Kidney (tissue), 13 donors: ENCODE measurements at regions not wholly inside any gene's neighbourhood (a gene's known extent, or its start where the extent isn't known, plus 50 kb on each side); places are given as distances from the start of the nearest gene placed in this dataset.

ENCODE experiments used
- DNase-seq, 5 donors: peaks; one replicate each; pipeline ENCODE4 v3.0.0-alpha.2; 2013 to 2020
- FAIRE-seq: peaks from 2 replicates; lab custom pipeline; 2012; peaks lifted over from hg19 to GRCh38; lab: Jason Lieb, UNC
- H3K27ac ChIP-seq, 2 donors: one replicate each; pipeline ENCODE4 v1.7.0; 2013; ENCODE audit warnings: low read depth in 2 of 2, low read length in 2 of 2, inconsistent platforms in 1 of 2
- H3K27me3 ChIP-seq: one replicate; pipeline ENCODE4 v1.7.1; 2013; ENCODE audit warnings: low read length, inconsistent platforms; ENCODE audit not compliant: control insufficient read depth, insufficient read depth
- H3K36me3 ChIP-seq, 3 donors: one replicate each; pipeline versions ENCODE4 v1.7.0 to v1.7.1; 2013; ENCODE audit warnings: low read length in 3 of 3, control low read depth in 1 of 3, inconsistent platforms in 1 of 3; ENCODE audit not compliant: insufficient read depth in 3 of 3, control insufficient read depth in 2 of 3
- H3K4me1 ChIP-seq, 3 donors: one replicate each; pipeline versions ENCODE4 v1.7.0 to v1.7.1; 2013; ENCODE audit warnings: low read length in 3 of 3, inconsistent platforms in 1 of 3, low read depth in 1 of 3; ENCODE audit not compliant: control insufficient read depth in 2 of 3, insufficient read depth in 2 of 3
- H3K4me3 ChIP-seq, 3 donors: one replicate each; pipeline versions ENCODE4 v1.7.0 to v1.8.1; 2013; ENCODE audit warnings: low read length in 3 of 3, control low read depth in 1 of 3, inconsistent platforms in 1 of 3
- H3K9ac ChIP-seq, 3 donors: one replicate each; pipeline versions ENCODE4 v1.7.0 to v1.7.1; 2013; ENCODE audit warnings: low read length in 3 of 3, control low read depth in 1 of 3, inconsistent platforms in 1 of 3
- H3K9me3 ChIP-seq, 3 donors: one replicate each; pipeline versions ENCODE4 v1.7.0 to v1.7.1; 2013; ENCODE audit warnings: low read length in 3 of 3, control low read depth in 1 of 3, inconsistent platforms in 1 of 3; ENCODE audit not compliant: control insufficient read depth in 2 of 3, insufficient read depth in 1 of 3
- intact Hi-C: fragments of 100-400 bp; cut with DNase I; formaldehyde crosslinking; loops from one replicate; pipeline ENCODE4 v1.11.1; 2022
- TF ChIP-seq, protein P1 (sequence below): IDR thresholded peaks from 3 replicates; pipeline ENCODE4 v1.5.1; 2012; ENCODE audit warnings: mild to moderate bottlenecking, moderate library complexity, borderline replicate concordance; ENCODE audit not compliant: insufficient read depth; ENCODE audit errors: extremely low read depth
- donor health status: control.
- donor health status: control.
- donor health status: control.
- donor health status: control.
- donor health status: control.
- donor health status: DM: yes; HTN: yes; CAD: no.
- donor health status: Normal renal cell carcinoma (clear cell type).

DNA sequence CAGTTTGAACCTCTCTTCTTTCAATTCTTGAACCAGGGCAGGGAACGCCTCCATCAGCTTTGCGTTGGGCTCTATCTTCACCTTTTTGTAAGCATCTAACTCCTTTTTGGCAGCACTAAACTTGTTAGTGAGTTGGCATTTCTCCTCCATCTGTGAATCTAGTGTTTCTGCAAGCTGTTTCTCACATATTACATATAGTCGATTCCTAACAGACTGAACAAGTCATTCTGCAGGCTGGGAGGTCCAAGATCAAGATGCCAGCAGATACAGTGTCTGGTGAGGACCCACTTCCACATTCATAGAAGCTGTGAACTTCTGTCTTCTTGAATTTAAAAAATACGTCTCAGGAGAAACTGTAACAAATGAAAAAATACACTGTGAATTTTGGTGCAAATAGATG, 539.7 kb downstream of the ANKRD7 start:
- Histone ChIP-seq H3K9me3 (no peaks in the 10 kb centered on the region), H3K9ac (no peak overlapping the region), H3K4me3 (no peak overlapping the region), H3K4me1 (no peaks in the 10 kb centered on the region), H3K36me3 (no peaks in the 10 kb centered on the region), H3K27me3 (no peaks in the 10 kb centered on the region), H3K27ac (no peak overlapping the region)
- intact Hi-C loops: no loop called here
- TF ChIP-seq, protein P1, sequence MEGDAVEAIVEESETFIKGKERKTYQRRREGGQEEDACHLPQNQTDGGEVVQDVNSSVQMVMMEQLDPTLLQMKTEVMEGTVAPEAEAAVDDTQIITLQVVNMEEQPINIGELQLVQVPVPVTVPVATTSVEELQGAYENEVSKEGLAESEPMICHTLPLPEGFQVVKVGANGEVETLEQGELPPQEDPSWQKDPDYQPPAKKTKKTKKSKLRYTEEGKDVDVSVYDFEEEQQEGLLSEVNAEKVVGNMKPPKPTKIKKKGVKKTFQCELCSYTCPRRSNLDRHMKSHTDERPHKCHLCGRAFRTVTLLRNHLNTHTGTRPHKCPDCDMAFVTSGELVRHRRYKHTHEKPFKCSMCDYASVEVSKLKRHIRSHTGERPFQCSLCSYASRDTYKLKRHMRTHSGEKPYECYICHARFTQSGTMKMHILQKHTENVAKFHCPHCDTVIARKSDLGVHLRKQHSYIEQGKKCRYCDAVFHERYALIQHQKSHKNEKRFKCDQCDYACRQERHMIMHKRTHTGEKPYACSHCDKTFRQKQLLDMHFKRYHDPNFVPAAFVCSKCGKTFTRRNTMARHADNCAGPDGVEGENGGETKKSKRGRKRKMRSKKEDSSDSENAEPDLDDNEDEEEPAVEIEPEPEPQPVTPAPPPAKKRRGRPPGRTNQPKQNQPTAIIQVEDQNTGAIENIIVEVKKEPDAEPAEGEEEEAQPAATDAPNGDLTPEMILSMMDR: no peak
- no peak for DNase-seq
- no peak for FAIRE-seq

DNA sequence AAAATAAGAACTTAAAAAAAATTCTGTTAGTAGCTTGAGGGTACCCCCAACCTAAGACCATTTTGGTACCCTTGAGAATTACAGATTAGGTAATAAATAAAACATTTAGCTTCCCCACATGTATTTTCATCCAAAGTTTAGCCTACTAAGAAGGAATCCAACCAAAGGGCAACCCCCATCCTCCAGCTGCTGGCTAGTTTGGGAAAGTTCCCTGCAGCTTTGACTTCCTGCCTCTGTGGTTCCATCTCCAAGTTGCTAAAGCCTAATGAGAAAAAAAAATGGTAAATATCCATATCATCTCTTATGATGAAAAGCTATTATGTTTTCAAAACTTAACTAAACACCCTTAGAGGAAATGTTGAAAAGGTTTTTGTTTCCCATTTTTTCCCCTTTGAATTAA, 547.2 kb downstream of the ANKRD7 start:
- no peaks in the 10 kb centered on the region for H3K9me3 ChIP-seq
- TF ChIP-seq, protein P1: no peak
- H3K4me1 ChIP-seq: no peaks in the 10 kb centered on the region
- H3K27me3 ChIP-seq: no peaks in the 10 kb centered on the region
- FAIRE-seq (no peak), DNase-seq (no peak)
- H3K36me3 ChIP-seq: no peaks in the 10 kb centered on the region
- no peak overlapping the region for H3K27ac ChIP-seq
- H3K4me3 ChIP-seq: no peak overlapping the region
- no peak overlapping the region for H3K9ac ChIP-seq
- intact Hi-C loops: no loop called here

DNA sequence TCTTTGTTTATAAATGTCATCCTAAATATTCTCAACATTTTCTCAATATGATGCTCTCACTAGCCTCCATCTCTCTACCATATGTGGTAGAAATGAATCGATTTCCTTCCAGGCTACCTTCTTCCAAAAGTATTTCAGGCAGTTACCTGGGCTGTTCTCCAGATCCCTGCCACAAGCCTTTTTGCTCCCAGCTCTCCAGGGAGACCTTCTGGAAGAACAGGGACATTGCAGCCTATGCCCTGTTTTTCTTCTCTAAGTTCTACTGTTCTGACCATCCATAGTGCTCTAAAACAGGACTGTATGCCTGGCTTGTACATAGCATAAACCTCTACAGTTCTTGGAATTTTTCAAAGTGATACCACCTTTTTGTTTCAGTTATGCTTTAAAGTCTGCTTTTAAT, 552.8 kb downstream of the ANKRD7 start:
- no peaks in the 10 kb centered on the region for H3K36me3 ChIP-seq
- DNase-seq: no peak
- no peaks in the 10 kb centered on the region for H3K9me3 ChIP-seq
- no peaks in the 10 kb centered on the region for H3K4me1 ChIP-seq
- intact Hi-C loops: no loop called here
- no peak for FAIRE-seq
- no peak overlapping the region for H3K4me3 ChIP-seq
- TF ChIP-seq, protein P1: no peak
- H3K27me3 ChIP-seq: no peaks in the 10 kb centered on the region
- no peak overlapping the region for H3K9ac ChIP-seq
- no peak overlapping the region for H3K27ac ChIP-seq

DNA sequence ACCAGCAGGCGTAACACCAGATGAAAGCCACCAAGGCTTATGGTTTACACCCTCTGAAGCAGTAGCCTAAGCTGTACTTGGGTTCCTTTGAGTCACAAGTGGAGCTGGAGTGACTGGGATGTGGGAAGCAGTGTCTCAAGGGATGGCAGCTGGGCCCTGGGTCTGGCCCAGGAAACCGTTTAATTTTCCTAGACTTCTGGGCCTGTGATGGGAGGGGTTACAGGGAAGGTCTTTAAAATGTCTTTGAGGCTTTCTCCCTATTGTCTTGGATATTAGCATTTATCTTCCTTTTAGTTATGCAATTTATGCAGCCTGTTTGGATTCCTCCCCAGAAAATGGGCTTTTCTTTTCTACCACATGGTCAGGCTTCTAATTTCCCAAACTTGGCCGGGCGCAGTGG, 568.2 kb downstream of the ANKRD7 start:
- H3K27me3 ChIP-seq: no peaks in the 10 kb centered on the region
- intact Hi-C loops: no loop called here
- DNase-seq: no peak
- H3K36me3 ChIP-seq: no peaks in the 10 kb centered on the region
- no peaks in the 10 kb centered on the region for H3K9me3 ChIP-seq
- no peak overlapping the region for H3K9ac ChIP-seq
- no peak overlapping the region for H3K27ac ChIP-seq
- TF ChIP-seq, protein P1: no peak
- H3K4me1 ChIP-seq: no peaks in the 10 kb centered on the region
- no peak for FAIRE-seq
- H3K4me3 ChIP-seq: no peak overlapping the region
